ENCODE measurements at regions not wholly inside any gene's neighbourhood (a gene's known extent, or its start where the extent isn't known, plus 50 kb on each side); places are given as distances from the start of the nearest gene placed in this dataset.

GRCh38 chr22:27634043-27634740 lies 167.4 kb downstream of the MN1 start:
- TF ChIP-seq CTCF (IDR thresholded peaks at IDR 0.05) (no peak), EZH2 (IDR thresholded peaks at IDR 0.05; ENCODE audit: borderline replicate concordance, insufficient read depth, low read depth, low read length, poor library complexity, severe bottlenecking) (no peak)
